Activated effector memory CD4-positive, alpha-beta T cell treated with Interleukin-2 at 50 U/mL for 16 hours (primary cell): ENCODE measurements at regions not wholly inside any gene's neighbourhood (a gene's known extent, or its start where the extent isn't known, plus 50 kb on each side); places are given as distances from the start of the nearest gene placed in this dataset.
"Not testable (repeated sequence)": the region's sequence is repeated elsewhere in the genome, so short reads cannot be mapped to it uniquely, and the experiment has no call there.

Source experiments
- DNase-seq: peaks from one replicate; pipeline ENCODE4 v3.0.0-alpha.2; 2020

DNA sequence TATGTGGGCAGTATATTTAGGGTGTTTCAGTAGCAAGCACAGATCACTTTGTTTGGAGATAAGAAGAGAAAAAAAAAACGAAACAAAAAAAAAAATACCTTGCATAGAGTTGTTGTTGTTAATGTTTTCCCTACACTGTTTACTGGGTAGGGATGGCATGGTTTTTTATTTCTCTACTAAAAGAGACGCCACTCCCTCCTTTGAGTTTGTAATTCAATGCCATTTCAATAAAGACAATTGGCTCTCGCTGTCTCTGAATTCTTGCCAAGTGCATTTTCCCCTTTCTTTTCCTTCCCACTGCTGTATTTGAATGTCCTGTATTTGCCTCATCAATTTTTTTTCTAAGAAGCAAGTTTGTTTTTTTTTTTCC lies 213.9 kb upstream of the UBASH3B start:
- DNase-seq = no peak

DNA sequence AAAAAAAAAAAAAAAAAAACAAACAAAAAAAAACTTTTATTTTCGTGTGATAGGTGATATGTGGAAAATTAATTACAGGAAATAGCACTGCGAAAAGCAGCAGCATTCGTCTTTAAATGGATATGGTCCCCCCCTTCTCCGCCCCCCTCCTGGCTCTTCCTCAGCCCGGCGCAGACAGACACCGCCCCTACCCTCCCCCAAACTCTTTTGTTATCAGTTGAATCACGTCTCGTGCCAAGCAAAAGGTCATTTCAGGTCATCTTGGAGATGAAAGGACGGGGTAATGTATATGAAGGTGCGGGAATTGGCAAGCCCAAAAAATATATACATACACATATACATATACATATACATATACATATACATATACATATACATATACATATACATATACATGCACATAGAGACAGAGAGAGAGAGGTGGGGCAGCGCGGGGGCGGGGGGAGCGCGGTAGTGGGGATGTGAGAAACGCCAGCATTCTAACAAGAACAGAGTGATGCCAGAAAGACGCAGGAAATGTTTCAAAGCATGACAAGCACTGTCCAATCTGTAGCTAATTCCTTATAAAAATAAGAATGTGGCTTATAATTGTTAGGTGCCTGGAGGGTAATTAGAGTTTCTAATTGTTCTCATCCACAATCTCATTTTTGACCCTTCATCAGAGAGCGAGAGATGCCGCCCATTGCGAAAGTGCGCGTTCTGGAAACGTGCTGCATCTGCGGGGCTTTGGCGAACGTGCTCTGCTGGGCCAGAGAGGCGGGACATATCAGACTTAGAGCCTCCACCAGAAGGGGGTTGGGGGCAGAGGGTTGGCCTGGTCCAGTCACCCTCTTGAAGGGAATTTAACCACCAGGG lies 214.5 kb upstream of the UBASH3B start:
- DNase-seq = no peak

DNA sequence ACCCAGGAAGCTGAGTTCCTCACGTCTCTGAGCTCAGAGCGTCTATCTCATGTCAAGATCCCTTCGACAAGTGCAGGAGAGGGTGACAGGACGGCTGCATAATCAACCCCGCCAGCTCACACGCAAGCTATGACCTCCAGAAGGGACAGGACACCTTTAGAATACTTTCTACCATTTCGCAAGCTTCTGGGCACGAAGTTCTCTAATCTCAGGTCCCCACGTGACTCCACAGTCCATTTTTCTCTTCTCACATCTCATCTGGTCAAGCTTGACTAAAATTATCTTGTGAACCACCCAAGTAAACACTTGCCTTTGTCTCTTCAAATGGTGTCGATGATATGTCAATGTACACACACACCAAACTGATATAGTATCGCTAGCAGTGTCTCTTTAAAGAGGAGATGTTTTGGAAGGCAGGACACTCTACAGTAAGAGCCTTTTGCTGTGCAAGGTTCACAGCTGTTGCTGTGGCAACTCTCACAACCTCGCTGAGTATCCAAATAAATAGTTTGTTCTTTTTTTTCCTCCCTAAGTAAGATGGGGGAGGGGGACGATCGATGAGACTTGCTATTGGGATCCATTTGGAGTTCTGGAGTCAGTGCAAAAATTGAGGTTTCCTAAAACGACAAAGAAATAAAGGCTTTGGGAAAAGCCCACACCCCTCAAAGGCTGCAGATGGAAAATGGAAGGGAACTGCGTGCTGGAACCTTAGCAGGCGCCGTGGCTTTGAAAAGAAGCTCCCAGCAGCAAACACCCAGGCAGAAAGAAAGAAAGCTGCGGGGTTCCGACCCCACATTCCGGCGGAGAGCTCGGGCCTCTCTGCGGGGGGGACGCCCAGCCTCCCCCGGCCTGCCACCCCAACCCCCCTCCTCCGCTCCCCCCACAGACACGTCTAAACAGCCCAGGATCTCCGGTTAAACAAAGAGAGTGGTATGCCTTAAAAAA lies 215.4 kb upstream of the UBASH3B start:
- DNase-seq = no peak

DNA sequence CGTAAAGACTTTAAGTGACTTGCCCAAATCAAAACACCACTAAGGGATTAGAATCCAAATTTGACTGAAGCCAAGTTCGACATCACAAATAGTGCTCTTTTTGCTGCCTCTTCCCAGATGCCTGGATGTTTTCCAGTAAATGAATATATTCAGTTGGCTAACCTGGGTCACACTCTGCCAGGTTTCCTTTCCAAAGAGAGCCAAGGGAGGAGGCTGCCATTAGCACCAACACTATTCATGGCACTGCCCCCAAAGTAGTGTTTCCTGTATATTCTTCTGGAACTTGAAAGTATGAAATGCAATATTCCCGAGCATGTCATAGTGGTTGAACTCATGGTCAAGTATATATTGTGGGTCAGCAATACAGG lies 219.3 kb upstream of the UBASH3B start:
- no peak for DNase-seq

DNA sequence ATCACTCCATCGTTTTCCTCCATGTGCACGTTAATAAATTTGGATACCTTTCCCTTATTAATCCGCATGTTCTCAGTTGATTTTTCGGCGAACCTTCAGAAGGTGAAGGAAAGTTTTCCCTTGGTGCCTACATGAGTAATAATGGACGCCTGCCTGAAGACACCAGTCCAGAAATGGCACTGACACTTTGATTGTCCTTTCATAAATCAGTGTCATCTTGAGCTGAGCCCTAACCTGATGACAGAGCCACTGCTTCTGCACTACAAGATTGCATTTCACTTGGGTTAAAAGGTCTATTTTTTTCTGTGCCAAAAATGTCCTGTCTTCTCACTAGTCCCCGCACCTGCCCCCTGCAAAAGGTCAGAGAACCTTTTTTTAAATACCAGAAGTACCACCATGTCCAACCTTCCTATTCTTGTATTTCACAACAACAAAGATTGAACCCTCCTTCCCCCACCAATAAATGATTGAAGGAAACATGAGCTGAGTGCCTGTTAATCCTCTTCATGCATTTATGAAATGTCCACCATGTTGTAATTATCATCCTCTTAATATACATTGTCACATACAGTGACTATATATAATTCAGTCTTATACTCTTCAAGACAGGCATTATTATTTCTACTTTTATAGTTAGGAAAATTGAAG lies 219.9 kb upstream of the UBASH3B start:
- DNase-seq = no peak

DNA sequence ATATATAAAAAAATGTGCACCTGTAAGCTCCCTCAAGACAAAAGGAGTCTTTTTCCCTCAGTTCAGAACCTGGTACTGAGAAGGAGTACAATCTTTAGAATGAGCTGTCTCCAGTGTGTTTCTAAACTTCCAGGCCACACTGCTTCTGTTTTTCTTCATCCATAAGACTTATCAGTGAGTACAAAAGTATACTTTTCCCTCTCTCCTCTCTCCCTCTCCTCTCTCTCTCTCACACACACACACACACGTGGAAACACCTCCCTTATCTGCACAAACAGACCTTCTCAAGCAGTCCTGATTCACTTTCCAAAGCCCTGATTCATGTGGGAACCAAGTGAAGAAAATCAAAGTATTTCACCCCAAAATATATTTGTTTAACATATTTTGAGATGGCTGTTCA lies 220.7 kb upstream of the UBASH3B start:
- no peak for DNase-seq

DNA sequence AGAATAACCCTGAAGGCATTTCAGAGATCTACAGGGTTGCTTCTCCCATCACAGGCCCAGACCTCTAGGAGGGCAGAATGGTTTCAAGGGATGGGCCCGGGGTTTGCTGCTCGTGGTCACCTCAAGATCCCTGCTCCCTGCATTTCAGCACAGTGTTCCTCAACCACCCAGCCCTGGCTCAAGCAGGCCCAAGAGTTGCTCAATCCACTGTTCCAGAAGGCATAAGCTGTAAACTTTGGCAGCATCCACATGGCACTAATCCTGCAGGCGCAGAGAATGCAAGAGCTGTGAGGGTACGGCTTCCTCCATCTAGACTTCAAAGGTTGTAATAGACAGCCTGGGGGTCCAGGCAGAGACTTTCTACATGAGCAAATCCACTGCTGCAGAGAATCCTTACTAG lies 225.0 kb upstream of the UBASH3B start:
- no peak for DNase-seq

DNA sequence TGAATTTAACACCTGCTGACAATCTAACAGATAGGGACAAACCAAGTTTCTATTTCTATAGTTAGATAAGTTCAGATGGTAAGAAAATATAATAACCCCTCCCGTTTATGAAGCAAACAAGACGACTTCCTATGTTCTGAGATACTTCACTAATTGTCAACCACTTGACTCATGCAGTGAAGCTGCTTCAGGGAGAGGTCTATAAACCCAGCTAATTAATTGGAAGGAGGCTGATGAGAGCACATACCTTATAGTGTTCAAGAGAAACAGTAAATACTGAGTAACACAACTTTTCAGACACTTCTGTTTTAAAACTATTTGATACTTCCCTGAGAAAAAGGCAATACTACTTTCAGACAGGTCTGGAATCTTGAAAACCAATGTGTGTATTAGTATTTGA lies 229.4 kb upstream of the UBASH3B start:
- DNase-seq = no peak

DNA sequence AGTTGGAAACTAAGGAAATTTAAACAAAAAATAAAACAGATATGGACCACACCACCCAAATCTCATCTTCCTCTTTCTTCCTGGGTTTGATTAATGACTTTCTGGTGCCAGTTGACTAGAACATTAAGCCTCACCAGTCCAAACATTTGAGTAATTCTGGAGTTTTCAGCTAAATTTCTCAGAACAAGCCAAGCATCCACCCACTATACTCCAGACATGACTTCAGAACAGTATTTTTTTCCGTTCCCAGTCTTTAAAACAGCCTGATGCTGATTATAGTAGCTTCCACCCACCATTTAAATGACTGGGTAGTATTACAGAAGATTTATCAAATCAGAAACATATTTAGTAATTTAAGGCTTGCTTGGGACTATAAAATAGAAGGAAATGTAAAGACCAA lies 230.9 kb upstream of the UBASH3B start:
- no peak for DNase-seq

DNA sequence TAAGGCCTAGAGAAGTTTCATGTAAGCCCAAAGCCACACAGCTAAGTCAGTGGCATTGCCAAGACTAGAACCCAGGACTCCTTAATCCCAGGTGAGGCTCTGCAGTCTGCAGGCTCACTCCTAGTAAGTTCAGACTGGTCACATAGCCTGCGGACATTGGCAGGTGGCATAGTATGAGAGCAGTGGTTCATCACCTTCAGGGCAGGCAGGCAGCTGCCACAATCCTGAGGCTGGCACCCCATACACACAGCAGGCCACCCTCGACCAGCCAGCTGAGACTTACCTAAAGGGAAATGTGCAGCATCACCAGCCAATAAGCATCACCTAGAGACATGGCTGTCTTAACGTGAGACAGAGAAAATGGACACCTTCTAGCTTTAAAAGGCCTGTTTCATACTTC lies 231.6 kb upstream of the UBASH3B start:
- DNase-seq = no peak

DNA sequence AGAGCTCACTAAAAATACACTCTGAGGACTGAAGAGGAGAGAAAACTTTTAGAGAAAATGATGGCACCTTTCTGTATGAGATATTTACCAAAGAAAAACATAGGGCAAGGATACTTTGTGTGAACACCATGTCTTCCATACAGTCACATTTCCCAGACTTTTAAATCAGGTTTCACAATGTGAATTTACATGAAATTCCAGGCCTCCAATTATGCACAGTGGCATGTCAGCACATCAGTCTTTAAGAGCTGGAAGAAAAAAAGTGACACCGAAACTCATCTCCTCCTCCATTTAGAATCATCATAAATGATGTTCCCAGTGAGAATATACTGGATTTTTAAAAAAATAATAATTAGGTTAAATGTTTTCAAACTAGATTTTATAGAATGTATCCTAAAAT lies 232.2 kb upstream of the UBASH3B start:
- DNase-seq = no peak

DNA sequence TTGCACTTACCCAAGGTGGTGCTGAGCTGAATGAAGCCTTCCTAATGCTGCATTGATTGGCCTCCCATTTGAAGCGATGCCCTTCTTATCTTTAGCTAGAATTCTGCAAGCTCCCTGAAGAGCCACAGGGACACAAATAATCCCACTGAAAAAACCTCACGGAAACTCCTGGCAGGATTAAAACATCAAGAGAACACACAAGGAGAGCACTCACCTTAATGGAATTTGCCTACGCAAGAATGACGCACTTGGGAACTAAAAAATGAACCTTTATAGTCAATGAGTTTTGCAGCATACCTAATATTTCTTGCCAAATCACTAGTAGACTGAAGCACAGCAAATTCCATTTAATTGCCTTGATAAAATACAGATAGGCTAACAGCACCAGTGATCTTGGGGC lies 232.8 kb upstream of the UBASH3B start:
- DNase-seq = no peak

DNA sequence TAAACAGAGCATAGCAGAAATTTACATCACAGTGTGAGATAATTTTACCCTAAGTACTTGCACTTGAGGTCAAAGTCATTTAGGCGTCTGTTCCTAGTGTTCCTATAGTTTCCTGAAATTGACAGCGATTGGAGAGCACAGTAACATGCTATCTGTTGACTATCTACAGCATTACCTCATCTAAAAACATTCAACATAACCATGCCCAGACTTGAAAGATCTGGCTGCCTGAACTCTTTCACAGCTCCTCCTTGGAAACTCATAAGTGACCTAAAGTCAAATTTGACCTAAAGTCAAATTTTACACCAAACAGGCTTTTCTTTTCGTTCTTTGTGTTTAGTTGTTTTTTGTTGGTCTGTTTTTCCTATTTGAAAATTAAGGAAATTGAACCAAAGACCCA lies 233.8 kb upstream of the UBASH3B start:
- DNase-seq = no peak

DNA sequence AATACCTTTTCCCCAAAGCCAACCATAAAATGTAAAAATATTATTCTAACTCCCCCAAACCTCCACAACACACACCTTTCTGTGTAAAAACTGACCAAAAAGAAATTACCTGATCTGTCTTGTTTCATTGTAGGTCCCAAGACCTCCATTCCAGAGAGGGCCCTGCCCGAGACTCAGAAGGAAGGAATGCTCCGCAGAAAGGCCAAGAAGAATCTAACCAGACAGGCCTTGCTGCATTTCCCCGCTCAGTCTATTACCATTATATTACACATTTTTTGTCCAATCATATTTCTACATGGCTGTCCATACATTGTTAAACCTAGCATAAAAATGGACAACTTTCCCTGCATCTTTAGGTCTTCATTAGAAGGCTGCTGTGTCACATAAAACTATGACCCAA lies 237.5 kb upstream of the UBASH3B start:
- no peak for DNase-seq

DNA sequence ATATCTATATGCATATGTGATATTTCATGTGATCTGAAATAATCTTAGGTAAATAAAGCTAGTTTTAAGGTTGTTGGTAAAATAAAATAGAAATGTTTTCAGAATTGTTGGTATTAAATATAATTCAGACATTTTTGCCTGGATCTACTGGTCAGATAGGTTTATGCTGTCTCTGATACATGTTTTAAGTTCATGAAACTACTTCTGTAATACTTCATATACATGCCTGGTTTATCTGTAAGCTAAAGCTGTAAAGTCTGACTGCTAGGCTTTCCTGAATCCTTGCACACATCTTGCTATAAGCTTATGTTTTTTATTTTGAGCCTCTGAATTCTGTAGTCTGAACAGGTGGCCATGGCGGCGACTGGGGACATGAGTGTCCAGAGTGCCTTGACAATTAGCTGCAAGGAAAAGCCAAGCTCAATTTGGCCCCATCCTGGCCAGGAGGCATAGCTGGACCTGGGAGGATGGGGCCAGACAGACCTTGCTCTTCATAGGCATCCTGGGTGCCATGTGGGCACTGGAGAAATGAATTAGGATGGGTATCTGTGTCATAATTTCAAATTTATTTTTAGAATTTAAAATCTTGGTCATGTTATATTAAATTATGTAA lies 241.0 kb upstream of the UBASH3B start:
- no peak for DNase-seq

DNA sequence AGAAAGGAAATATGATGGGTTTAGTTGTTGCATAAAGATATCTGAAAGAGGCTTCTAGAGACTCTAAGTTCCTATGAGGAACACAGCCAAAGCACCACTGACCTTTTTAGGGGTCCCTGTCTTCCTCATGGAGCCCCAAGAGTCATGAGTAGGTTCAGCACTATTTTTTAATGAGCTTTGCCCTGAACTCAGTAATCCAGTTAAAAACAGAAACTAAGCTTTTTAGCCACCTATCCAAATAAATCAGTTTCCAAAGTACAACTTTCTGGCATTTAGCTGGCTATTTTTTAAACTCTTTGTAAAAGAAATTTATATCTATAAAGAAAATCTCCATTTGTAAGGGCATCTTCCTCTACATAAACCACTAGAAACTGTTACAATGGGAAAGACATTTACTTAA lies 241.8 kb upstream of the UBASH3B start:
- no peak for DNase-seq

DNA sequence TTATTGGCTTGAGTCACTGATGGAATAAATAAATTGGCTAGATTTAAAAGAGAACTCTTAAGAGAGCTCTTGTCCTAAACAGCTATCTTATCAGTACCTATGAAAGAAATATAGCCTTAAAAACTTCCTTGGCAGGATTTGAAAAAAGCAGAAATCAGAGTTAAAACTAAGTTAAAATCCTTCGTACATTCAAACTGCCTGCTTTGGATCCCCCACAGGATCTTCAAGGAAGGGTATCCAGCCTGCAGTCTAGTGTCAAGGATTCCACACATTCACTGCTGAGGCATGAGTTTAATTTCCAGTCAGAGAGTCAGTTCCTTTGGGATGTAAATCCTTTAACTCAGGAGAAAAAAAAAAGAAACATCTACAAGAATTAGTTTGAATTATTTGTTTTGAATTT lies 242.9 kb upstream of the UBASH3B start:
- DNase-seq = no peak

DNA sequence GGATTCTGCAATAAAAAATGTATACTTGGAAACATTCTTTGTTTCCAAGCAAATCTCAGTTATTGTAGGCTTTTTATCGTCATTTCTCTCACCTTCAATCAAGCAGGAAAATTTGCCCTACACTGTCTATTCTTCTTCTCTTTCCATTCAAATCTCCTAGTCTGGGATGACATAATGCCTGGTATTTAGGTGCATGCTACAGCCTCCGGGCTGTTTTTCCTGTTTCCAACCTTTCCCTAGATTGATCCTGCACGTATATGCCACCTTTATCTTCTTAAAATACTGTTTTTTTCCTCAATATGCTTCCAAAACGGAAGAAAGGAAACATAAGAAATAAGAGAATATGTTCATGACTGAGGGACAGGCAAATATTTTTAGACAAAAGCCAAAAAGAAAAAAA lies 249.1 kb upstream of the UBASH3B start:
- no peak for DNase-seq

DNA sequence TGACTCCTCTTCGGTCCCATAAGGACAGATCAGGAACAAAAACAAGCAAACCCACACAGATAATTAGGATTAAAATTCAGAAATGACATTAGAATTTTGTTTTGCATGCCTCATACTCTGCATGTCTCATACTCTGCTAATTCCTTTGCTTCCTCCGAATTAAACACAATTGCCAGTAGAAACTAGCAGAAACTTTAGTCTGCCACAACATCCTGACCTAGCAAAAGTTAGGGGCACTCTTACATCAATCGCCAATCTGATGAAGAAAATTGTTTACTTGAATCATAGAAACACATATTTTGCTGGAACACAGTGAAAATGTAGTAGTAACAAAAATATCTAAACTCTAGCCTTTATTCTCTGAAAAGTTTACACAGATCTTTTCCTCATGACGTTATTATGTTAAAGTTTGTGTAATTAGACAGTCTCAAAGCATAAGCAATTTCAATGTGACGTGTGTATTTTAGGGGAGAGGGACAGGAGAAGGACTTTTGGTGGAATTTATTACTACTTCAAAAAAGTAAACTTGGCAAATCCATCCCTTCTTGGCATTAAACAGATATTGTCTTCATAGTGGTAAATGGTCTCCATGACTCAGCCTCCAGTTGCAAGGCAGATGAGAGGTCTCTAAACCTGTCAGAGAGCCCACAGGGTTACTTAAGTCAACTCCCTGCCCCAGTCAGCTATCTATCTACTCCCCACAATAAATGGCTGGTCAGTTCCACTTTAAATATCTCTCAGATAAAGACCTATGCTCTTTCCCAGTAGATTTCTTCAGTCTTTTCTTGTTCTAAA lies 249.8 kb upstream of the UBASH3B start:
- DNase-seq = no peak

DNA sequence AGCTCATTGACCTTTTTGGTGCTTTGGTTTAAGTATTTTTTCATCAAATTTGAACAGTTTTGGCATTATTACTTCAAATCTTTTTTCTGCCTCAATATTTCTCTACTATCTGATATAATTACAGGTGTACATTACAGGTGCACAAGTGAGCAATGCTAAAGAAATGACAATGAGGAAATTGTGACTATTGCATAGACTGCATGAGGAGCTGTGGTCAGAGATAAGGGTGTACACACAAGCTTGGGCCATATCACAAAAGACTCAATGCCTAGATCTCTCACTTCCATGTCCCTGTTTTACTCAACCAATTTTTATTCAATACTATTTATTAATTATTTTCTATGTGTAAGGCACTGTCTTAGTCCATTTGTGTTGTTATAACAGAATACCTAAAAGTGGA lies 251.0 kb upstream of the UBASH3B start:
- DNase-seq = no peak

DNA sequence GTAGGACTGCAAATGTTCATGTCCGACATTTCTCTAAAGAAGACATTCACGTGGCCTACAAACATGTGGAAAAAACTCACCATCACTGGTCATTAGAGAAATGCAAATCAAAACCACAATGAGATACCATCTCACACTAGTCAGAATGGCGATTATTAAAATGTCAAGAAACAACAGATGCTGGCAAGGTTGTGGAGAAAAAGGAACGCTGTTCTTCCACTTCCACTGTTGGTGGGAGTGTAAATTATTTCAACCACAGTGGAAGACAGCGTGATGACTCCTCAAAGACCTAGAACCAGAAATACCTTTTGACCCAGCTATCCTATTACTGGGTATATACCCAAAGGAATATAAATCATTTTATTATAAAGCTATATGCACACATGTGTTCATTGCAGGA lies 253.9 kb upstream of the UBASH3B start:
- not testable (repeated sequence) for DNase-seq

DNA sequence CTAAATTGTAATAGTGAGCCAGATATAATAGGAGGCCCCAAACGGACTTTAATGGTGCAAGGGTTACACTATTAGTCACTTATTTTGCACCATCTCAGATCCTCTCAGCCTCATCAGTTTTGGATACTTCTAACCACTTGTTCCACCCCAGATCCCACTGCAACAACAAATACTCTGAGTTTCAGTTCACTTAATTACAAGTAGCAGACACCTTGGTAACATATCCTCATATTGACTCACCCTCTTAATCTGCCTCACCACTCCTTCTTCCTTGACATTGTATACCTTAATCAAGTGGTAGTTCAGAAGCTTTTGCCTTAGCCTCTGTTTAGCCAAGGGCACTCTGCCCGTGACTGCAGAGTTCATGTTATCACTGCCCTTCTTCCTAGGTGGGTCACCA lies 256.1 kb upstream of the UBASH3B start:
- no peak for DNase-seq
